H1 (cell line): ENCODE measurements at regions not wholly inside any gene's neighbourhood (a gene's known extent, or its start where the extent isn't known, plus 50 kb on each side); places are given as distances from the start of the nearest gene placed in this dataset.

Experiments
- CTCF ChIA-PET: fragments of 300-600 bp; sonication (Branson Sonifier 250); formaldehyde crosslinking; loops from one replicate; lab custom pipeline; 2021; ENCODE audit not compliant: partially characterized antibody; lab: Charles Lee
- POLR2A ChIA-PET: fragments of 300-600 bp; sonication (Branson Sonifier 250); formaldehyde crosslinking; loops from one replicate; lab custom pipeline; 2021; ENCODE audit warnings: inconsistent platforms; ENCODE audit not compliant: partially characterized antibody; lab: Charles Lee
- DNase-seq, 2 experiments: peaks; one replicate each; pipeline versions ENCODE4 v3.0.0 to v3.0.0-alpha.2; 2010 to 2022; ENCODE audit warnings: low spot score in 2 of 2, low read depth in 1 of 2, mixed read lengths in 1 of 2
- FAIRE-seq: peaks from 2 replicates; lab custom pipeline; 2011; peaks lifted over from hg19 to GRCh38; lab: Jason Lieb, UNC
- H2AFZ ChIP-seq: 2 replicates; pipeline ENCODE4 v1.8.1; 2012; ENCODE audit warnings: low read length, inconsistent platforms
- H2AK5ac ChIP-seq: 2 replicates; pipeline ENCODE4 v1.6.1; 2013; ENCODE audit warnings: low read depth, low read length
- H2BK120ac ChIP-seq: replicated peaks from 2 replicates; pipeline ENCODE3; 2013; ENCODE audit warnings: low read depth, low read length, inconsistent platforms
- H2BK12ac ChIP-seq: 2 replicates; pipeline ENCODE4 v1.6.1; 2013; ENCODE audit warnings: low read depth, low read length
- H2BK15ac ChIP-seq: 2 replicates; pipeline ENCODE4 v1.6.1; 2013; ENCODE audit warnings: low read length
- H2BK20ac ChIP-seq: 2 replicates; pipeline ENCODE4 v1.6.1; 2013; ENCODE audit warnings: low read length
- H2BK5ac ChIP-seq: 2 replicates; pipeline ENCODE4 v1.6.1; 2013; ENCODE audit warnings: low read depth, low read length
- H3K14ac ChIP-seq: 2 replicates; pipeline ENCODE4 v1.6.1; 2013; ENCODE audit warnings: inconsistent platforms; ENCODE audit not compliant: insufficient read length
- H3K18ac ChIP-seq: 2 replicates; pipeline ENCODE4 v1.6.1; 2013; ENCODE audit warnings: low read length; ENCODE audit errors: extremely low read depth
- H3K23ac ChIP-seq: 2 replicates; pipeline ENCODE4 v1.6.1; 2013; ENCODE audit warnings: inconsistent platforms; ENCODE audit not compliant: insufficient read length
- H3K23me2 ChIP-seq: 2 replicates; pipeline ENCODE4 v1.6.1; 2013; ENCODE audit warnings: low read depth, low read length
- H3K27ac ChIP-seq: 2 replicates; pipeline ENCODE4 v1.6.1; 2011; ENCODE audit warnings: low read depth, low read length, inconsistent platforms
- H3K27me3 ChIP-seq, 4 experiments: replicated peaks in 1 of 4; 1 replicate in 1 of 4; 2 replicates in 3 of 4; pipeline versions ENCODE4 v1.6.1 to v1.8.1; 2011 to 2013; ENCODE audit warnings: low read length in 3 of 4, mild to moderate bottlenecking in 3 of 4, inconsistent platforms in 2 of 4, mixed read lengths in 2 of 4, moderate library complexity in 1 of 4; ENCODE audit not compliant: control insufficient read depth in 3 of 4, insufficient read depth in 3 of 4; ENCODE audit errors: extremely low read depth in 1 of 4
- H3K36me3 ChIP-seq, 4 experiments: 2 replicates each; pipeline versions ENCODE4 v1.6.1 to v1.8.1; 2011 to 2013; ENCODE audit warnings: mild to moderate bottlenecking in 4 of 4, low read length in 3 of 4, moderate library complexity in 2 of 4, control low read depth in 1 of 4, inconsistent platforms in 1 of 4; ENCODE audit not compliant: insufficient read depth in 4 of 4, control insufficient read depth in 2 of 4
- H3K4ac ChIP-seq: replicated peaks from 2 replicates; pipeline ENCODE3; 2013; ENCODE audit warnings: low read length, low read depth, mixed read lengths, inconsistent platforms; ENCODE audit not compliant: insufficient read length
- H3K4me1 ChIP-seq, 4 experiments: replicated peaks in 1 of 4; 1 replicate in 1 of 4; 2 replicates in 3 of 4; pipeline versions ENCODE4 v1.6.1 to v1.8.1; 2011 to 2013; ENCODE audit warnings: low read length in 3 of 4, inconsistent platforms in 2 of 4, mixed read lengths in 1 of 4; ENCODE audit not compliant: insufficient read depth in 4 of 4, control insufficient read depth in 3 of 4
- H3K4me2 ChIP-seq, 2 experiments: 2 replicates each; pipeline versions ENCODE4 v1.6.1 to v1.8.1; 2011 to 2013; ENCODE audit warnings: low read depth in 2 of 2, low read length in 2 of 2, control low read depth in 1 of 2, inconsistent platforms in 1 of 2, mild to moderate bottlenecking in 1 of 2; ENCODE audit not compliant: insufficient read depth in 1 of 2
- H3K4me3 ChIP-seq, 4 experiments: fragments of 200-600, 300-600 bp in 1 of 4; sonication (generic), shearing (Covaris generic), sonication (Bioruptor Twin) in 1 of 4; 2 replicates each; pipeline versions ENCODE4 v1.5.1 to v1.8.1; 2011 to 2016; ENCODE audit warnings: low read length in 4 of 4, low read depth in 3 of 4, control low read depth in 2 of 4, inconsistent platforms in 2 of 4, mild to moderate bottlenecking in 2 of 4, mixed read lengths in 1 of 4, moderate library complexity in 1 of 4; ENCODE audit not compliant: insufficient read depth in 2 of 4; ENCODE audit errors: extremely low read depth in 1 of 4
- H3K56ac ChIP-seq: replicated peaks from 2 replicates; pipeline ENCODE3; 2013; ENCODE audit warnings: low read depth, mild to moderate bottlenecking, mixed read lengths, low read length, inconsistent platforms; ENCODE audit not compliant: insufficient read length
- H3K79me1 ChIP-seq: 2 replicates; pipeline ENCODE4 v1.6.1; 2013; ENCODE audit warnings: low read depth, low read length, control low read depth
- H3K79me2 ChIP-seq, 2 experiments: 2 replicates each; pipeline versions ENCODE4 v1.6.1 to v1.8.1; 2012 to 2013; ENCODE audit warnings: low read length in 2 of 2, mild to moderate bottlenecking in 2 of 2, inconsistent platforms in 1 of 2; ENCODE audit not compliant: insufficient read depth in 2 of 2, control insufficient read depth in 1 of 2
- H3K9ac ChIP-seq, 4 experiments: replicated peaks in 1 of 4; 1 replicate in 1 of 4; 2 replicates in 3 of 4; pipeline versions ENCODE4 v1.6.1 to v1.8.1; 2011 to 2013; ENCODE audit warnings: low read depth in 3 of 4, low read length in 3 of 4, control low read depth in 2 of 4, mild to moderate bottlenecking in 2 of 4, moderate library complexity in 2 of 4, inconsistent platforms in 1 of 4; ENCODE audit errors: extremely low read depth in 1 of 4
- H3K9me3 ChIP-seq, 2 experiments: 2 replicates each; pipeline versions ENCODE4 v1.6.1 to v1.8.1; 2012 to 2013; ENCODE audit warnings: mild to moderate bottlenecking in 2 of 2, moderate library complexity in 2 of 2, control low read depth in 1 of 2, inconsistent platforms in 1 of 2, low read depth in 1 of 2, low read length in 1 of 2, mixed read lengths in 1 of 2; ENCODE audit not compliant: insufficient read depth in 2 of 2
- H4K20me1 ChIP-seq, 2 experiments: replicated peaks in 1 of 2; 2 replicates each; pipeline versions ENCODE3 to v1.8.1; 2011 to 2013; ENCODE audit warnings: inconsistent platforms in 2 of 2, low read length in 2 of 2, mild to moderate bottlenecking in 1 of 2; ENCODE audit not compliant: insufficient read depth in 2 of 2, control insufficient read depth in 1 of 2
- H4K5ac ChIP-seq: 2 replicates; pipeline ENCODE4 v1.6.1; 2013; ENCODE audit warnings: low read length, low read depth, mixed read lengths, inconsistent platforms; ENCODE audit not compliant: insufficient read length
- H4K8ac ChIP-seq: 2 replicates; pipeline ENCODE4 v1.8.0; 2013; ENCODE audit warnings: mild to moderate bottlenecking, moderate library complexity, low read length, inconsistent platforms; ENCODE audit not compliant: insufficient read depth; ENCODE audit errors: extremely low read depth
- H4K91ac ChIP-seq: replicated peaks from 2 replicates; pipeline ENCODE3; 2013; ENCODE audit warnings: low read length, mixed read lengths, inconsistent platforms; ENCODE audit not compliant: insufficient read length
- CHD1 ChIP-seq: IDR thresholded peaks from 2 replicates; pipeline ENCODE4 v1.6.1; 2012; ENCODE audit warnings: low read depth, low read length, improper control_type of control experiment
- KDM5A ChIP-seq: fragments of 200-600 bp; IDR thresholded peaks from 2 replicates; pipeline ENCODE4 v1.7.1; 2012; ENCODE audit warnings: mild to moderate bottlenecking, low read length, inconsistent platforms, mixed read lengths
- MAFK ChIP-seq: IDR thresholded peaks from 2 replicates; pipeline ENCODE4 v1.6.1; 2012; ENCODE audit warnings: low read depth, mild to moderate bottlenecking, improper control_type of control experiment, low read length
- SUZ12 ChIP-seq: fragments of 200-600 bp; sonication (generic); IDR thresholded peaks from 2 replicates; pipeline ENCODE4 v1.6.1; 2012; ENCODE audit warnings: mild to moderate bottlenecking, inconsistent platforms, low read length, moderate library complexity, mixed read lengths
- YY1 ChIP-seq: IDR thresholded peaks from 2 replicates; pipeline ENCODE4 v1.6.1; 2011; ENCODE audit warnings: low read depth, mild to moderate bottlenecking, low read length
- ZNF274 ChIP-seq: IDR thresholded peaks from 2 replicates; pipeline ENCODE4 v1.7.0; 2012; ENCODE audit warnings: low read length, borderline replicate concordance; ENCODE audit errors: extremely low read depth
- WGBS, 2 experiments: shearing (Covaris generic) in 1 of 2; methylation state at CpG; one replicate each; pipeline versions ENCODE4 v1.1.6 to v1.1.7; 2013 to 2015; ENCODE audit warnings: low lambda C conversion rate in 2 of 2, mixed read lengths in 2 of 2, inconsistent platforms in 1 of 2, low coverage in 1 of 2, missing lambda C conversion rate in 1 of 2; ENCODE audit not compliant: insufficient replicate concordance in 2 of 2, insufficient coverage in 1 of 2, insufficient read length in 1 of 2; ENCODE audit errors: extremely low coverage in 1 of 2, missing lambda C conversion rate in 1 of 2; 5-methylcytosine and 5-hydroxymethylcytosine counted together
- TF ChIP-seq, protein P1 (sequence below), 3 experiments: IDR thresholded peaks; 1 replicate in 2 of 3; 2 replicates in 1 of 3; pipeline versions ENCODE4 v1.5.1 to v1.6.1; 2011; ENCODE audit warnings: low read length in 3 of 3, mild to moderate bottlenecking in 3 of 3, inconsistent platforms in 2 of 3, low read depth in 1 of 3, moderate library complexity in 1 of 3; ENCODE audit not compliant: insufficient read depth in 1 of 3; ENCODE audit errors: control extremely low read depth in 1 of 3

DNA sequence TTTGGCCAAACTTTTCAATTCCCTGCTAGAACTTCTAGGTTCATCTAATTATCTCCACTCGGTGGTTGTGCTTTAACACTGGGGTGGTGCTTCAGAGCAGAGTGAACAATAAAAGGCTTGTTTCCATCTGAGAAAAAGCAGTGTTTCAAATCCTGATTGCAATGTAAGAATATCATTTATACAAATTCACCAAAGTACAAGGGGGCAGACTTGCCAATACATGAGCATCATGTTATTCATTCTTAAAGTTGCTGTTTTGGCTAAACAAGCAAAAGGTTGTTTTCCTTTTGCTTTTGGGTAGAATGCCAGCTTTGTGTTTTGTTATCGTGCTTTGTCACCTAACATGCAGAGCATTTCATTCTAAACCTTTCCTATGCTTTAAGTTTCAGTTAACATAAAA lies 78.5 kb upstream of the UBAC2 start:
- no peaks in the 10 kb centered on the region for H3K79me2 ChIP-seq
- 89% methylated on average over 2 of the region's 2 CpGs; no CpG with 5 or more reads in 1 of the 2 experiments for WGBS, 2 experiments
- no peak overlapping the region for H2BK120ac ChIP-seq
- H3K79me1 ChIP-seq = no peaks in the 10 kb centered on the region
- H3K23ac ChIP-seq = no peak overlapping the region
- no peak overlapping the region for H2BK20ac ChIP-seq
- no peak overlapping the region for H4K5ac ChIP-seq
- H3K4ac ChIP-seq = no peak overlapping the region
- no peak overlapping the region for H2AK5ac ChIP-seq
- H3K14ac ChIP-seq = no peak overlapping the region
- no peak overlapping the region for H4K8ac ChIP-seq
- no peak overlapping the region for H3K4me3 ChIP-seq
- no peak overlapping the region for H4K91ac ChIP-seq
- H3K23me2 ChIP-seq = no peaks in the 10 kb centered on the region
- no peak overlapping the region for H2BK15ac ChIP-seq
- no peak overlapping the region for H3K18ac ChIP-seq
- H3K27me3 ChIP-seq = peaks cover 0 to 3% (median 0%) of the 10 kb centered on the region in 4 experiments; a peak in 3 of 7 replicates
- no peaks in the 10 kb centered on the region; a peak in 1 of 4 replicates for H3K9me3 ChIP-seq
- H3K36me3 ChIP-seq = no peaks in the 10 kb centered on the region
- H2BK5ac ChIP-seq = no peak overlapping the region
- POLR2A ChIA-PET = no interaction called here
- no peaks in the 10 kb centered on the region for H4K20me1 ChIP-seq
- H3K27ac ChIP-seq = no peak overlapping the region
- H2AFZ ChIP-seq = no peak overlapping the region
- H2BK12ac ChIP-seq = no peak overlapping the region; the same call in 1 of the 2 replicates
- H3K56ac ChIP-seq = no peak overlapping the region
- CTCF ChIA-PET = interaction anchor here (0.9 to 1.5 kb wide), 2 partner anchors 13 to 315 kb away, joined by 3 read pairs; no protein-coding TSS in a partner anchor
- H3K4me1 ChIP-seq = no peaks in the 10 kb centered on the region; a peak in 1 of 7 replicates
- H3K4me2 ChIP-seq = no peak overlapping the region
- FAIRE-seq (no peak), DNase-seq (no peak)
- no peak overlapping the region for H3K9ac ChIP-seq
- TF ChIP-seq SUZ12 (no peak), CHD1 (no peak), ZNF274 (no peak), YY1 (no peak), KDM5A (no peak), MAFK (no peak)
- TF ChIP-seq, protein P1, sequence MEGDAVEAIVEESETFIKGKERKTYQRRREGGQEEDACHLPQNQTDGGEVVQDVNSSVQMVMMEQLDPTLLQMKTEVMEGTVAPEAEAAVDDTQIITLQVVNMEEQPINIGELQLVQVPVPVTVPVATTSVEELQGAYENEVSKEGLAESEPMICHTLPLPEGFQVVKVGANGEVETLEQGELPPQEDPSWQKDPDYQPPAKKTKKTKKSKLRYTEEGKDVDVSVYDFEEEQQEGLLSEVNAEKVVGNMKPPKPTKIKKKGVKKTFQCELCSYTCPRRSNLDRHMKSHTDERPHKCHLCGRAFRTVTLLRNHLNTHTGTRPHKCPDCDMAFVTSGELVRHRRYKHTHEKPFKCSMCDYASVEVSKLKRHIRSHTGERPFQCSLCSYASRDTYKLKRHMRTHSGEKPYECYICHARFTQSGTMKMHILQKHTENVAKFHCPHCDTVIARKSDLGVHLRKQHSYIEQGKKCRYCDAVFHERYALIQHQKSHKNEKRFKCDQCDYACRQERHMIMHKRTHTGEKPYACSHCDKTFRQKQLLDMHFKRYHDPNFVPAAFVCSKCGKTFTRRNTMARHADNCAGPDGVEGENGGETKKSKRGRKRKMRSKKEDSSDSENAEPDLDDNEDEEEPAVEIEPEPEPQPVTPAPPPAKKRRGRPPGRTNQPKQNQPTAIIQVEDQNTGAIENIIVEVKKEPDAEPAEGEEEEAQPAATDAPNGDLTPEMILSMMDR (IDR thresholded peaks at IDR 0.05; ENCODE audit: control extremely low read depth in 1 of 3, insufficient read depth in 1 of 3, low read depth in 1 of 3, low read length in 3 of 3) = no peak
